GM12878 (cell line): ENCODE measurements at regions not wholly inside any gene's neighbourhood (a gene's known extent, or its start where the extent isn't known, plus 50 kb on each side); places are given as distances from the start of the nearest gene placed in this dataset.

Experiments used
- ATAC-seq: fragments of 200-7000 bp; cut with Tn5 transposase; 3 replicates; pipeline ENCODE4 v1.9.1; 2020; ENCODE audit warnings: mild to moderate bottlenecking, moderate library complexity
- BruUV-seq: library from RNA; stranded (reverse); fragments of 400-500 nt; replicated peaks from 2 replicates; lab custom pipeline; 2021; lab: Mats Ljungman, UMichigan
- CTCF ChIA-PET: fragments of 300-600 bp; sonication (Branson Sonifier 250); formaldehyde crosslinking; extraction: SDS; loops from one replicate; lab custom pipeline; 2021; ENCODE audit warnings: inconsistent platforms; lab: Yijun Ruan, JAX
- POLR2A ChIA-PET: fragments of 350-600 bp; formaldehyde crosslinking; extraction: SDS; loops from one replicate; lab custom pipeline; 2021; ENCODE audit warnings: inconsistent platforms; lab: Charles Lee
- RAD21 ChIA-PET: fragments of 300-600 bp; sonication (Branson Sonifier 250); formaldehyde crosslinking; loops from one replicate; lab custom pipeline; 2023; ENCODE audit warnings: antibody characterized with exemption; ENCODE audit not compliant: unreplicated experiment; lab: Charles Lee
- SMC1A ChIA-PET: fragments of 300-600 bp; sonication (Branson Sonifier 250); formaldehyde crosslinking; loops from one replicate; lab custom pipeline; 2023; ENCODE audit not compliant: unreplicated experiment, uncharacterized antibody; lab: Charles Lee
- DNase-seq: peaks from one replicate; pipeline ENCODE4 v3.0.0-alpha.2; 2011; ENCODE audit warnings: low read depth, low spot score
- FAIRE-seq: peaks from 3 replicates; lab custom pipeline; 2011; peaks lifted over from hg19 to GRCh38; lab: Jason Lieb, UNC
- H2AFZ ChIP-seq: 2 replicates; pipeline ENCODE4 v1.6.0; 2011; ENCODE audit warnings: low read depth, low read length, control low read depth; ENCODE audit not compliant: control insufficient read depth
- H3K27ac ChIP-seq: 2 replicates; pipeline ENCODE4 v1.5.1; 2011; ENCODE audit warnings: control low read depth; ENCODE audit not compliant: control insufficient read depth, insufficient read depth
- H3K27me3 ChIP-seq, 2 experiments: replicated peaks in 1 of 2; 2 replicates each; pipeline versions ENCODE4 v1.6.0 to v1.6.1; 2011; ENCODE audit warnings: low read length in 1 of 2; ENCODE audit not compliant: control insufficient read depth in 2 of 2, insufficient read depth in 2 of 2
- H3K36me3 ChIP-seq, 2 experiments: 2 replicates each; pipeline ENCODE4 v1.5.1; 2011; ENCODE audit warnings: low read length in 1 of 2; ENCODE audit not compliant: control insufficient read depth in 2 of 2, insufficient read depth in 2 of 2
- H3K4me1 ChIP-seq: 2 replicates; pipeline ENCODE4 v1.6.1; 2011; ENCODE audit warnings: mild to moderate bottlenecking, low read length, moderate library complexity, mixed read lengths; ENCODE audit not compliant: control insufficient read depth, insufficient read depth
- H3K4me2 ChIP-seq: 2 replicates; pipeline ENCODE4 v1.6.0; 2011; ENCODE audit warnings: control low read depth; ENCODE audit not compliant: control insufficient read depth, insufficient read depth
- H3K4me3 ChIP-seq: fragments of 200-600 bp; sonication (generic); 2 replicates; pipeline ENCODE4 v1.5.1; 2016
- H3K79me2 ChIP-seq: 2 replicates; pipeline ENCODE4 v1.6.0; 2011; ENCODE audit warnings: low read length; ENCODE audit not compliant: control insufficient read depth, insufficient read depth
- H3K9ac ChIP-seq: 2 replicates; pipeline ENCODE4 v1.8.0; 2011; ENCODE audit warnings: low read length, control low read depth, mixed read lengths; ENCODE audit not compliant: control insufficient read depth, insufficient read depth
- H3K9me3 ChIP-seq: replicated peaks from 3 replicates; pipeline ENCODE4 v1.5.1; 2011; ENCODE audit warnings: mild to moderate bottlenecking, low read length; ENCODE audit not compliant: control insufficient read depth, insufficient read depth
- H4K20me1 ChIP-seq: 2 replicates; pipeline ENCODE4 v1.6.0; 2011; ENCODE audit not compliant: control insufficient read depth, insufficient read depth
- BCL11A ChIP-seq: IDR thresholded peaks from 2 replicates; pipeline ENCODE4 v1.6.1; 2011; ENCODE audit warnings: low read depth, low read length
- BRCA1 ChIP-seq: IDR thresholded peaks from 2 replicates; pipeline ENCODE4 v1.6.1; 2011; ENCODE audit warnings: low read depth, low read length, improper control_type of control experiment
- DPF2 ChIP-seq: fragments of 450-650 bp; IDR thresholded peaks from 2 replicates; pipeline ENCODE4 v1.6.1; 2017; ENCODE audit warnings: mild to moderate bottlenecking
- GATAD2B ChIP-seq: fragments of 450-650 bp; conservative IDR thresholded peaks from 2 replicates; pipeline ENCODE4 v1.6.1; 2017; ENCODE audit warnings: low read depth, mild to moderate bottlenecking, moderate library complexity
- MTA2 ChIP-seq: fragments of 450-650 bp; IDR thresholded peaks from 2 replicates; pipeline ENCODE4 v1.6.1; 2016; ENCODE audit warnings: low read depth, mild to moderate bottlenecking, moderate library complexity
- NFYA ChIP-seq: IDR thresholded peaks from 2 replicates; pipeline ENCODE4 v1.6.1; 2011; ENCODE audit warnings: low read depth, mild to moderate bottlenecking, low read length, improper control_type of control experiment, borderline replicate concordance
- NRF1 ChIP-seq: conservative IDR thresholded peaks from 2 replicates; pipeline ENCODE4 v1.6.1; 2011; ENCODE audit warnings: mild to moderate bottlenecking, low read depth, low read length, improper control_type of control experiment
- PAX8 ChIP-seq: fragments of 450-650 bp; IDR thresholded peaks from 2 replicates; pipeline ENCODE4 v1.6.1; 2017; ENCODE audit warnings: mild to moderate bottlenecking, moderate library complexity
- REST ChIP-seq: IDR thresholded peaks from 2 replicates; pipeline ENCODE4 v1.6.1; 2012; ENCODE audit warnings: mild to moderate bottlenecking, low read depth, low read length
- RFX5 ChIP-seq: IDR thresholded peaks from 2 replicates; pipeline ENCODE4 v1.6.1; 2011; ENCODE audit warnings: low read depth, low read length, improper control_type of control experiment
- WGBS: methylation state at CpG from one replicate; pipeline ENCODE4 v1.1.6; 2016; ENCODE audit warnings: low lambda C conversion rate; ENCODE audit not compliant: insufficient replicate concordance, insufficient coverage; ENCODE audit errors: missing lambda C conversion rate; 5-methylcytosine and 5-hydroxymethylcytosine counted together
- in situ Hi-C: fragments of 300-500 bp; cut with MboI; formaldehyde crosslinking; loops from 9 replicates; pipeline ENCODE4 v1.14.3; 2018; ENCODE audit warnings: mixed read lengths
- intact Hi-C: fragments of 100-400 bp; cut with micrococcal nuclease; formaldehyde crosslinking; loops from one replicate; pipeline ENCODE4 v1.14.2; 2022; ENCODE audit not compliant: unreplicated experiment

- in situ Hi-C loops (no loop called here), intact Hi-C loops (no loop called here)
- FAIRE-seq (no peak), DNase-seq (no peak), ATAC-seq (no peak)
- H3K79me2 ChIP-seq, result no peaks in the 10 kb centered on the region
- ChIA-PET RAD21 (no interaction called here), CTCF (no interaction called here), POLR2A (no interaction called here), SMC1A (no interaction called here)
- H3K36me3 ChIP-seq, result no peaks in the 10 kb centered on the region; a peak in 1 of 4 replicates
- no peak overlapping the region for H3K4me3 ChIP-seq
- BruUV-seq, result no TSS peak
- H3K4me2 ChIP-seq, result no peak overlapping the region
- 28% methylated on average over 8 of the region's 8 CpGs for WGBS
- H3K27me3 ChIP-seq, result no peaks in the 10 kb centered on the region; a peak in 3 of 4 replicates
- no peak overlapping the region for H3K9ac ChIP-seq
- H3K27ac ChIP-seq, result no peak overlapping the region
- no peaks in the 10 kb centered on the region for H3K4me1 ChIP-seq
- H4K20me1 ChIP-seq, result no peaks in the 10 kb centered on the region
- H2AFZ ChIP-seq, result no peak overlapping the region
- H3K9me3 ChIP-seq, result no peaks in the 10 kb centered on the region
- TF ChIP-seq NFYA, result no peak
- no peak for TF ChIP-seq BRCA1
- no peak for TF ChIP-seq MTA2
- TF ChIP-seq DPF2, result no peak
- no peak for TF ChIP-seq BCL11A
- no peak for TF ChIP-seq PAX8
- no peak for TF ChIP-seq REST
- no peak for TF ChIP-seq GATAD2B
- TF ChIP-seq RFX5, result no peak
- TF ChIP-seq NRF1, result no peak
- TF ChIP-seq, all 136 proteins: peak for 0
These were observed 274.8 kb downstream of the CTTN start for GRCh38 chr11:70672991-70673653.
